Choroid plexus epithelial cell (primary cell): ENCODE measurements at regions not wholly inside any gene's neighbourhood (a gene's known extent, or its start where the extent isn't known, plus 50 kb on each side); places are given as distances from the start of the nearest gene placed in this dataset.
A peak's percentile ranks its signal among the peaks of the same experiment; 100 is the strongest.

Experiments used
- DNase-seq: peaks from one replicate; pipeline ENCODE4 v3.0.0-alpha.2; 2010; ENCODE audit warnings: low read depth
- H3K4me3 ChIP-seq: 2 replicates; pipeline ENCODE4 v1.5.1; 2011; ENCODE audit warnings: low read depth, mild to moderate bottlenecking, control low read depth, low read length, moderate library complexity
- TF ChIP-seq, protein P1 (sequence below): conservative IDR thresholded peaks from 2 replicates; pipeline ENCODE4 v1.5.1; 2011; ENCODE audit warnings: low read depth, mild to moderate bottlenecking, control low read depth, inconsistent platforms, low read length, moderate library complexity

DNA sequence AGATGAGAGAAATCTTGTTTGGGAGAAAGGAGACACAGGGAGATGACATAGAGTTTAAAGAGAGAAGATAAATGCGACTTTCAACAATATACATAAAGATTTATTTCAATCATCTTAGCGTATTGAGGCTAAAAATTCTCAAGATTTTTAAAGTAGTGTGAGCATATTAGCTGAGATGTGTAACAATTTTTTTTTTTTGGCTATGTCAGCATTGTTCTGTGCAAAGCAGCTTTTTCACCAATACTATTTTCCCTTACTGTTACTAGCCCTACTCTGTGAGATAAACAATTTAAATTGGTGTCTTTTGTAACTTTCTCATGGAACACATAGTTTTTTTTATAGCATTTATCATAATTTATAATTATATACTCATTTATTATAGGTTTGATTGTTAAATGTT lies 185.2 kb upstream of the ZNF385D start:
- DNase-seq: no peak
- TF ChIP-seq, protein P1, sequence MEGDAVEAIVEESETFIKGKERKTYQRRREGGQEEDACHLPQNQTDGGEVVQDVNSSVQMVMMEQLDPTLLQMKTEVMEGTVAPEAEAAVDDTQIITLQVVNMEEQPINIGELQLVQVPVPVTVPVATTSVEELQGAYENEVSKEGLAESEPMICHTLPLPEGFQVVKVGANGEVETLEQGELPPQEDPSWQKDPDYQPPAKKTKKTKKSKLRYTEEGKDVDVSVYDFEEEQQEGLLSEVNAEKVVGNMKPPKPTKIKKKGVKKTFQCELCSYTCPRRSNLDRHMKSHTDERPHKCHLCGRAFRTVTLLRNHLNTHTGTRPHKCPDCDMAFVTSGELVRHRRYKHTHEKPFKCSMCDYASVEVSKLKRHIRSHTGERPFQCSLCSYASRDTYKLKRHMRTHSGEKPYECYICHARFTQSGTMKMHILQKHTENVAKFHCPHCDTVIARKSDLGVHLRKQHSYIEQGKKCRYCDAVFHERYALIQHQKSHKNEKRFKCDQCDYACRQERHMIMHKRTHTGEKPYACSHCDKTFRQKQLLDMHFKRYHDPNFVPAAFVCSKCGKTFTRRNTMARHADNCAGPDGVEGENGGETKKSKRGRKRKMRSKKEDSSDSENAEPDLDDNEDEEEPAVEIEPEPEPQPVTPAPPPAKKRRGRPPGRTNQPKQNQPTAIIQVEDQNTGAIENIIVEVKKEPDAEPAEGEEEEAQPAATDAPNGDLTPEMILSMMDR: no peak
- H3K4me3 ChIP-seq: no peak overlapping the region

DNA sequence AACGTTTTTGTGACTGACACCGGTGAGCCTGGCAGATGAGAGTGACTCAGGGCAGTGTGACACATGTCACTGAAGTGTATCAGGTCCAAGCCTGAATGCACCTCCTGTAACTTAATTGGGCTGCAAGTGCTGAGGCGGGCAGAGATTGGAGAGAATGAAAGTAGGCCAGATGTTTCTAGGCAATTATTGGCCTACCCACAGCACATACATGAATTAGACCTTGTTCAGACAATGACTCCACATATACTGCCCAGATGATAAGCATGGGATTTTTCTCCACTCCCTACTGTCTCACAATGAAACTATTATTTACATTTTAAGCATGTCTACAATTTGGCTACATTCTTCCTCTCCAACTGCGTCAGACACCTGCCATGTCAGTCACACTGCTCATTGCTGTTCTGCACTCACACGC lies 187.3 kb upstream of the ZNF385D start:
- TF ChIP-seq, protein P1: no peak
- H3K4me3 ChIP-seq: no peak overlapping the region
- no peak for DNase-seq

DNA sequence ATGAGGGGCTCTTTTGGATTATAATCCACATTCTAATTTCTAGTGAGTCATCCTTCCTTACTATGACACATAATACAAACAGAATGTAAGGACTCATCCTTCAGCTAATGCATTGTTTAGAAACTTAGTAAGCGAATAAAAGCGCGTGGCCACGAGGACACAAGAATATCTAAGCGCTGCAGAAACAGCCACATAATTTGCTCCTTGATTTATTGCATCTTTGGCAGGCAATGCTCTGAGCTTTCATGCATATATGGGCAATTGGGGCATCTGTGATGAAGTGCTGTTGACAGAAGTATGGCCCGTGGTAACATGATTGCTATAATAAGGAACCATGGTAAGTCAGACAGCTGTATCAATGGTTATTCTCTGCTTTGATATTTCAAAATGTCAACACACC lies 191.3 kb upstream of the ZNF385D start:
- TF ChIP-seq, protein P1: no peak

DNA sequence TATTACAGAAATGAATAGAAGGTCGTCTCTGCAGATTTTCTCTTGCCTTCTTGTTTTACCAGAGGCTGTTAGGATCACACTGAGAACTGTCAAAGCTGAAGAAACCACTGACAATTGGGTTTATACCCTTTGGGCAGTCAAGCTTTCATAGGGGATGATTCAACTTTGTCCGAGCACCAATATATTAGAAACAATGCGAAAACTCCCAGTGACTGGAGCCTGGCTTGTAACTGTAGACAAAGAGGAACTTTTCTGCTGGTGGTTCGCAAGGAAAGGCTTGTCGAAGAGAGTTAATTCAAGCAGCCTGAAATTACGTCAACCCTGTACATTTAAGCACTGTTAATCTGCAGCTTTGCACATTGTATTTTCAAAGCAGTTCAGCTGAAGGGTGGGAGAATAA lies 193.2 kb upstream of the ZNF385D start:
- TF ChIP-seq, protein P1: no peak
- DNase-seq: peak; percentile 35
- no peak overlapping the region for H3K4me3 ChIP-seq

More for the DNA sequence above, 191.3 kb upstream of the ZNF385D start:
- H3K4me3 ChIP-seq: no peak overlapping the region
- peak; percentile 74 for DNase-seq

DNA sequence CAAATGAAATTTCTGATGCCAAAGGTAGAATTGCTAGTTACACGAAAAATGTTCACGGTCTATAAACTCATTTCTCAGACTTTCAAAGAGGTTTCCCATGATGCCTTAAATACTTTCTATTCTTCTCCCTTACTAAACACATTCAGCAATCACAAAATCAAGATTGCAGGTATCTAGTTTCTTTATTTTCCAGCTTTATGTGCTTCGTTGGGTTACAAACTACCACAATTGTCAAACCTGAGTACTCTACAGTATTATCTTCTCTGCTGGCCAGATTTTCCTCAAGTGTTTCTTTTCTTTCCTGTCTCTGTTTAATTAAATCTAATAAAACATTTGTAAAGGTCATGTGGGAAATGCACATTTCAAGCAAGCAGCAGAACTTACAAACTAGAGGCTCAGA lies 201.8 kb upstream of the ZNF385D start:
- H3K4me3 ChIP-seq: no peak overlapping the region
- DNase-seq: no peak
- TF ChIP-seq, protein P1: no peak

DNA sequence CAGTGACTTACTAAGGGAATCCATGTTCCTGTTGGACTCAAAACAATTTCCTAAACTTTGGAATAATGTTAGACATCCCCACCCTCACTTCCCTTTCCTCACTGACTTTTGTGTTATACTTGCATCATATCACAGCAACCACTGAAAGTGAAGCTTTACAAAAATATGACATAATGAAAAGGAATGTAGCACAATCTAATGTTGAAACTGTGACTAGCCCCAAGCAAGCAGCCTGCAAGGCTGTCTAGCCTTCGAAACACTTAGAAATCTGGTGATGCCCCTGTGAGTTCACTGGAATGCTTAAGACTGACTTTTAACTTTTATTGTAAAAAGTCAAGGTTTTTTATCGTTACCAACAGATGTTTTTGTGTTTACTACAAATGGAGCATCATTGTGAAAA lies 203.7 kb upstream of the ZNF385D start:
- DNase-seq: peak; percentile 91
- H3K4me3 ChIP-seq: no peak overlapping the region
- TF ChIP-seq, protein P1: no peak

DNA sequence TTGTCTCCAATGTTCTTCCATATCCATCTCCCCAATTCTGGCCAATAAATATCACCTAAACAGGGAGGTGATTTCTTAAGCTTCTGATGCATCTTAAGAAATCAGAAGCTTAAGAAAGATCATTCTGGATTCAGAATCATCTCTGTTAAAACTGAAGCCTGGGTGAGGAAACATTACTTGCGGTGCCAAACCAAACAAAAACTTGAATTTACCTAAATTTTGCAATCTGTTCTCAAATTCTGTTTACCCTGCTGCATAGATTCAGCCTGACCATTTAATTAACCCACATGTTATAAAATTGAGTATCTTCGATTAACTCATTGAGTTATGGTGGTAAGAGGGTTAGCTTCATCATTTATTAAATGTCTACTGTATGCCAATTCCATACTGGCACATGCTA lies 204.4 kb upstream of the ZNF385D start:
- TF ChIP-seq, protein P1: no peak
- peak; percentile 66 for DNase-seq
- no peak overlapping the region for H3K4me3 ChIP-seq
